Jurkat, Clone E6-1 (cell line): ENCODE measurements at regions not wholly inside any gene's neighbourhood (a gene's known extent, or its start where the extent isn't known, plus 50 kb on each side); places are given as distances from the start of the nearest gene placed in this dataset.
"Not testable (repeated sequence)": the region's sequence is repeated elsewhere in the genome, so short reads cannot be mapped to it uniquely, and the experiment has no call there.

Experiments
- DNase-seq: peaks from one replicate; pipeline ENCODE4 v3.0.0-alpha.2; 2011; ENCODE audit warnings: low read depth, low spot score
- H3K4me3 ChIP-seq: 2 replicates; pipeline ENCODE4 v1.5.1; 2011; ENCODE audit warnings: mild to moderate bottlenecking, low read length, control low read depth, moderate library complexity

GRCh38 chr3:99586701-99587100, 51.7 kb upstream of the COL8A1 start:
- no peak overlapping the region for H3K4me3 ChIP-seq
- DNase-seq: no peak

DNA sequence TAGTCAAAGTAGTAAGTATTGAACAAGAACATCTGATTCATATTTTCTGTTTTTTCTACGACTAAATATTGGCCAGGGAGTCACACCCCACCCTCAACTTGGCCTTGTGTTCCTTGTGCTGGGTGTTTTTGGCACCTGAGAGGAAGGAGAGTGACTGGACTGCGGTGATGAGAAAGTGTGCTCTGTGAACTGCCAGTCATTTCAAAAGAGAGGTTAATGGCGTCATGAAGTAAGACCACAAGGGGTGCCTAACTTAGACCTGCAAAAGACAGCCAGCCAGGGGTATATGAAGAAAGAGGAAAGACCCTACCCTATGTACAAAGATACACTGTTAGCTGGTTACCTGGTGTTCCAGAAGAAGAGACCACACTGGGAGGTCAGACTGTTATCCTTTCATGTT, 58.4 kb upstream of the COL8A1 start:
- no peak overlapping the region for H3K4me3 ChIP-seq
- no peak for DNase-seq

- DNase-seq: no peak
- no peak overlapping the region for H3K4me3 ChIP-seq
These were observed 59.1 kb upstream of the COL8A1 start for GRCh38 chr3:99579246-99579645.

GRCh38 chr3:99578339-99578970, 59.9 kb upstream of the COL8A1 start:
- no peak overlapping the region for H3K4me3 ChIP-seq
- DNase-seq: no peak

DNA sequence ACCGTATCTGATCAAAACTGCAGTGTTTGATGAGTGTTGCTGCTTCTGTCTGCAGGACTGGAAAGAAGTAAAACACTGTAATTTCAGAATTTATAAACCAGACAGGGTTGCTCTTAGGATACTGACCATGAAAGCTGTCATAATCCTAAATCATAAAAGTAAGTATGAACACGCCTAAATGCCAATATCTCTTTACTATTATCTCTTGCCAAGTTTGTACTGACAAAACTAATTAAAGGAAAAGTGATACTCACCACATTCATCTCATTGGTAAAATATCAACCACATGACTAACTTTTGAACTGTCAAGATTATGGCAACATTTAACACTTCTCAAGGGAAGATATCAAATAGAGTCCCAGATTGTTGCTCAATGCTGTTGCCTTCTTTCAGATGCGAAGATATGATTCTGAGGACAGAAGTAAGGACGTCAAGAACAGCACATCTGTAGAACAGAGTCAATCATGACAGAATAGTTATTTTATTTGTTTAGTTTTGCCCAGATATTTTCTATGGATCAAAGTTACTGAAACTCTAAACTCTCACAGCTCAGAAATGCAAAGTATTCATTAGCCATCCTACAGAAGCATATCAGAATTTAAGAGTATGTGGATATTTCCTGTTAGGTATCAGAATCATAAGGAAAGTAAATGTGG, 61.4 kb upstream of the COL8A1 start:
- DNase-seq: no peak
- H3K4me3 ChIP-seq: no peak overlapping the region

DNA sequence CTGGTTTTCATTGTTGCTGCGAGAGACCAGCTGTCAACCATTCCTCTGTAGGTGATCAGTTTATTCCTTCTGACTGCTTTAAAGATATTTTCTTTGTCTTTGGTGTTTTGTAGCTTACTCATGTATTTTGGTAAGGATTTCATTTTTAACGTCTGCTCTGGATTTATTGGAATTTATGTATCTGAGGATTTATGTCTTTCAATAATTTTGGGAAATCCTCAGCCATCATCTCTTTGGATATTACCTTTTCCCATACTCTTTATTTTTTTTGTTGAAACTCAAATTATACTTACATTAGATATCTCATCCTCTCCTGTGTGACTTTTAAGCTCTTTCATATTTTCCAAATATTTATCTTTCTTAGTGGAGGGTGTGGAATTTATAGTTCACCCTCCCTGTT, 62.7 kb upstream of the COL8A1 start:
- no peak for DNase-seq
- no peak overlapping the region for H3K4me3 ChIP-seq

DNA sequence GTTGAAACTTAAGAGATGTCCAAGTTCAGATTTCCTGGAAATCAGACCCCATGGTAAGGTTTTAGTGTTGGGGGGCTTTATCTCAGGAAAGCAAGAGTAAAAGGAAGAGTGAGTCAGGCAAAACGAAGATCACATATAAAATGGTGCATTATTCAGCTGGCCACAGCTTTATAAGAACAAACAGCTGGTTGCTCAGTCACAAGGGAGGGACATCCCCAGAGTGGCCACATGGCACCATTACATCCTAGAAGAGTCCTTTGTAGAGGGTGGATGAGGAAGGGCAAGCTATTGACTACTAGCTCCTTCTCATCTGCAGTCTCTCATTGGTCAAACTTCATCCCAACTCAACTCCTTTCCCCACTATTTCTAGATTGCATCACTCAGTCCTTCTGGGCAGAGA, 68.3 kb upstream of the COL8A1 start:
- no peak for DNase-seq
- no peak overlapping the region for H3K4me3 ChIP-seq

DNA sequence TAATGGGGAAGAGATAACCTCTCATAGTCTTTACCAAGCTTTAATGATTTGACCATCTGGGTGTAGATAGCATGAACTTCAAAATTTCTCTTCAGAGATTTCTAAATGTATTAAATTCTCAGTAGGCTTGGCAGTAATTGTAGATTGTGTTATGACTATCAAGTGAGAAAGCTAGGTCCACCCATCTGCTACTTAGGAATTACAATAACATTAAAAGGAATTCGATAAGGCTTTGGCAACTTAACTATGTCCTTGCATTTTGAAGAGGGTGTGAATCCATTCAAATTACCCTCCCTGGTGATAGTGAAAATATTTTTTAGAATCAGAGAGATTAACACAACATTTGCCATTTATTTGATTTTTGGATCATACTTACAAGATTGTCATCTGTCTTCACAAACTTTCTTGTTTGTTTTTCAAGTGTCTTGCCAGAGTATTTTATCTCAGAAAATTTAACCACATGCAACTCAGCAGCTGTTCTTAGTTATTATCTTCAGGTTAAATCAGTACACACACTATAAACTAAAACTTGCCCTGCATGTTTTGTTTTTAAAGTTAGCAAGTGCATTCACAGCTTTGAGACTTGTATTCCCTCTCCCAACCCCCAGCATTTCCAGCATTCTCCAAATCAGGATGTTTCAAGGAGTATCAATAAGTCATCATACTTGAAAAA, 69.6 kb upstream of the COL8A1 start:
- DNase-seq: no peak
- no peak overlapping the region for H3K4me3 ChIP-seq

GRCh38 chr3:99565331-99565730, 73.1 kb upstream of the COL8A1 start:
- H3K4me3 ChIP-seq: no peak overlapping the region
- no peak for DNase-seq

- DNase-seq: no peak
- no peak overlapping the region for H3K4me3 ChIP-seq
These were observed 75.3 kb upstream of the COL8A1 start for GRCh38 chr3:99562990-99563607.

DNA sequence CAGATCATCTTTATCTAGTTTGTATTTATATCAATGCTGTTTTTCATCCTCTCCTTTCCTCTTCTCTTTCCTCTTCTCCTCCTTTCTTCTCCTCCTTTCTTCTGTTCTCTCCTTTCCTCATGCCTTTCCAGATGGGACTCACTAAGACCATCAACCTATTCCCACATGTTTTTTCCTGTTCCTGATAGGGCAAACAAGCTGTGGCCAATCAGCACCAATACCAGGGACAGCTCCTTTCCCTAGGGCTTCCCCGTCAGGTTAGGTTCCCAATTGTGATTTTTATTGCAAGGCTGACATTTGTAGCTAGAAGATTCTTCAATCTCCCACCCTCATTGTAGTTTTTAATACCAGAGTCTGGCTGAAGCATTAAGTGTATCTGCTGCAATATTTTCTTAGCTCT, 76.3 kb upstream of the COL8A1 start:
- no peak for DNase-seq
- no peak overlapping the region for H3K4me3 ChIP-seq

- no peak overlapping the region for H3K4me3 ChIP-seq
- DNase-seq: no peak
These were observed 77.3 kb upstream of the COL8A1 start for GRCh38 chr3:99561056-99561455.

- DNase-seq: no peak
- no peak overlapping the region for H3K4me3 ChIP-seq
These were observed 79.2 kb upstream of the COL8A1 start for GRCh38 chr3:99559196-99559595.

DNA sequence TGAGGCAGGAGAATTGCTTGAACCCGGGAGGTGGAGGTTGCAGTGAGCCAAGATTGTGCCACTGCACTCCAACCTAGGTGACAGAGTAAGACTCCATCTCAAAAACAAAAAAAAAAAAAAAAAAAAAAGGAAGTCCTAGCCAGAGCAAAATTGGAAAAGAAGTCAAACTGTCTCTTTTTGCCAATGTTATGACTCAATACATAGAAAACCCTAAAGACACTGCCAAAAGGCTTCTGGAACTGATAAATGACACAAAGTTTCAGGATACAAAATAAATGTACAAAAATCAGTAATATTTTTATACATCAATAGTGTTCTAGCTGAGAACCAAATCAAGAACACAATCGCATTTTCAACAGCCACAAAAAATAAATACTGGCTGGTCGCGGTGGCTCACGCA, 82.5 kb upstream of the COL8A1 start:
- not testable (repeated sequence) for H3K4me3 ChIP-seq, DNase-seq

DNA sequence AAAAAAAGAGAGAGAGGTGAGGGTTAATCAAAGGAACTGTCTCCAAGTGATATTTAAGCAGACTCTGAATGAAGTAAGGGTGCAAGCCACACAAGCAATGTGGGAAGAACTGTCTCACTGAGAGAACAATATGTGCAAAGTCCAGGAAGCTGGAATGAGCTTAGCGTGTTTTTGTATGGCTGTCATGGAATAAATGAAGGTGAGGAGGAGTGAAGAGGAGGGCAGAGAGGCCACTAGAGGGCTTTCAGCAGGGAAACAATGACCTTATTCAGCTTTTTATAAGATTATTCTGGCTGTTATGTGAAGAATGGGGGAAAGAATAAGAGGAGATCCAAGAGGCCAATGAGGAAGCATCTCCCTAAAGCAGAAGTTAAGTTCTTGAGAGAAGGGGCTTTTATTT, 86.9 kb upstream of the COL8A1 start:
- DNase-seq: no peak
- H3K4me3 ChIP-seq: no peak overlapping the region

DNA sequence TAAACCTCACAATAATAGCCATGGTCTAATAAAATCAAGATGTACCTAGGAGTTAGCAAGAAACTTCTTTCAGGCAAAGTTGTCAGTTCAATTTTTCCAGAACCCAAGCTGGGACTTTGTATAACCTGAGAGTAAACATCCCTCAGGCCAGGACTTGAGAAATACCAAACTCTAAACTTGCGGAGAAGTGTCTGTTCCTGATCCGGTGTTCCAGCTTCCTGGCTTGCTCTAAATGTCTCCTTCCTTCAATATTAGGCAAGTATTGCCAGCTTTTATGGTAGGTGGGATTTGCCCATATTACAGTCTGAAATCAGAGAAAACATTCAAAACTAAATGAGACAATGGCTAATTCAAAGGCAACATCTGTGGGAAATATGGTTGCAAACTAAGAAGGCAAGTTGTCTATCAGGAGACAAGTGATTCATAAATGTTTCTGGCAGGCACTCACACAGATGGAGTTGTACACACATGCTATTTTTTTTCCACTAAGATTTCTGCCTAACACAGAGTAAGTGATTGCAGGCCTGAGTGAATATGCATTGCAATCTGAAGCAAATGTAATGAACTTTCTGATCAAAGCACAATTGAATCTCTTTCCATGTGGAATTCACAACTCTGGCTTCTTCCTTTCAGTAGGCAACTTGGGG, 88.3 kb upstream of the COL8A1 start:
- H3K4me3 ChIP-seq: no peak overlapping the region
- no peak for DNase-seq

DNA sequence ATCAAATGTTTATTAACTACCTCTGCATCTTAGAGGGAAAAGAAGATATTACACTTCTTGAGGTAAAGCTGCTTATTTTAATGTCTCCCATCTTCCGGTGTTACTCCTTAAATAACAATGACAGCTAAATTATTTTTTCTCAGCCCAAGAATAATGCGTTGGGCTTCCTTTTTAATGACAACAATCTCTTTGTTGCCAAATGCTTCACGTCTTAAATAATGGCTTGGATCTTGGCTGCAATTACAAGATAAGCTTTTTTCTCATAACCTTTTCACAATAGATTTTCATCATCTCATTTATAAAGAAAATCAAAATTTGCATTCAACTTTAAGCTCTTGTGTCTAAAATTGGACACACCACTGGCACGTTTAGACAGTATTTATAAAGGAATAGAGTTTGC, 89.2 kb upstream of the COL8A1 start:
- no peak overlapping the region for H3K4me3 ChIP-seq
- no peak for DNase-seq

DNA sequence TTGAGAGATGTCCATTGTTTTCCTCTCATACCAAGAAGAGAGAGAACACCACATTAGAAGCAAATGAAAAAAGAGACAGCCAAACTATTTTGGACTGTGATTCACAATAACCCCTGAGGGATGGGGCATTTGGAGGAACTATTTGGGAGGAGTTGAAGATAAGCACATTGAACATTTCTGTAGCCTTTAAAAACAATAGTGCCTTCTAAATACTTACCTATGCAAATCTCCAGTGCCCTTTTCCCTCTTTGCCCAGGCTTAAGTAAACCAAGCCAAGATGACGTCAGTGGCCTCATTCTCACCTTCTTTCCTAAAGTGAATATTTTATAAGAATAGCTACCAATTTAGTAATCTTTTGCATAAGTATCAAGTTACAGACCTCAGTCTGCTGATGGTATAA, 89.7 kb upstream of the COL8A1 start:
- DNase-seq: no peak
- no peak overlapping the region for H3K4me3 ChIP-seq

GRCh38 chr3:99545941-99546580, 92.3 kb upstream of the COL8A1 start:
- H3K4me3 ChIP-seq: no peak overlapping the region
- DNase-seq: no peak
